DND-41 (cell line): ENCODE measurements at regions not wholly inside any gene's neighbourhood (a gene's known extent, or its start where the extent isn't known, plus 50 kb on each side); places are given as distances from the start of the nearest gene placed in this dataset.
"Not testable (repeated sequence)": the region's sequence is repeated elsewhere in the genome, so short reads cannot be mapped to it uniquely, and the experiment has no call there.

ENCODE experiments used
- ATAC-seq: fragments of 200-7000 bp; cut with Tn5 transposase; 3 replicates; pipeline ENCODE4 v1.9.1; 2021; ENCODE audit warnings: low read depth; ENCODE audit not compliant: insufficient read depth
- DNase-seq: peaks from one replicate; pipeline ENCODE4 v3.0.0-alpha.2; 2020
- H2AFZ ChIP-seq: 2 replicates; pipeline ENCODE4 v1.6.0; 2012; ENCODE audit warnings: low read depth, low read length
- H3K27ac ChIP-seq: 2 replicates; pipeline ENCODE4 v1.5.1; 2012; ENCODE audit warnings: low read length, inconsistent platforms
- H3K27me3 ChIP-seq: fragments of 200-600 bp; sonication (generic); 2 replicates; pipeline ENCODE4 v1.6.0; 2012; ENCODE audit warnings: low read length, mild to moderate bottlenecking, inconsistent platforms; ENCODE audit not compliant: insufficient read depth, poor library complexity
- H3K36me3 ChIP-seq: 2 replicates; pipeline ENCODE4 v1.5.1; 2012; ENCODE audit warnings: low read length, inconsistent platforms; ENCODE audit not compliant: insufficient read depth
- H3K4me1 ChIP-seq: 2 replicates; pipeline ENCODE4 v1.5.1; 2012; ENCODE audit warnings: mild to moderate bottlenecking, low read length; ENCODE audit not compliant: insufficient read depth
- H3K4me2 ChIP-seq: 2 replicates; pipeline ENCODE4 v1.6.0; 2012; ENCODE audit warnings: mild to moderate bottlenecking, moderate library complexity, low read length, inconsistent platforms; ENCODE audit not compliant: insufficient read depth
- H3K4me3 ChIP-seq, 2 experiments: fragments of 200-600 bp in 1 of 2; shearing (Covaris generic) in 1 of 2; 2 replicates each; pipeline ENCODE4 v1.5.1; 2012 to 2016; ENCODE audit warnings: inconsistent platforms in 2 of 2, low read length in 2 of 2, mild to moderate bottlenecking in 2 of 2, low read depth in 1 of 2, moderate library complexity in 1 of 2
- H3K79me2 ChIP-seq: 2 replicates; pipeline ENCODE4 v1.6.0; 2012; ENCODE audit warnings: low read length, inconsistent platforms; ENCODE audit not compliant: insufficient read depth
- H3K9ac ChIP-seq: 2 replicates; pipeline ENCODE4 v1.6.0; 2012; ENCODE audit warnings: low read depth, mild to moderate bottlenecking, inconsistent platforms, low read length, moderate library complexity
- H3K9me3 ChIP-seq: 2 replicates; pipeline ENCODE4 v1.5.1; 2012; ENCODE audit warnings: low read length, moderate library complexity, mild to moderate bottlenecking, inconsistent platforms; ENCODE audit not compliant: insufficient read depth, severe bottlenecking
- H4K20me1 ChIP-seq: 2 replicates; pipeline ENCODE4 v1.6.0; 2012; ENCODE audit warnings: low read length; ENCODE audit not compliant: insufficient read depth
- CTCF ChIP-seq: IDR thresholded peaks from 2 replicates; pipeline ENCODE4 v1.5.1; 2012; ENCODE audit warnings: borderline replicate concordance, low read length, moderate library complexity, mild to moderate bottlenecking; ENCODE audit not compliant: poor library complexity, severe bottlenecking; ENCODE audit errors: extremely low read depth
- EZH2 ChIP-seq: IDR thresholded peaks from 3 replicates; pipeline ENCODE4 v1.6.1; 2012; ENCODE audit warnings: borderline replicate concordance, low read depth, mild to moderate bottlenecking, moderate library complexity, low read length, inconsistent platforms; ENCODE audit not compliant: severe bottlenecking

GRCh38 chr1:157302199-157302497 is 164.0 kb upstream of the ETV3 start:
- H3K4me1 ChIP-seq, result no peaks in the 10 kb centered on the region
- peaks cover 24% of the 10 kb centered on the region for H3K27me3 ChIP-seq
- H3K4me2 ChIP-seq, result no peak overlapping the region
- DNase-seq (no peak), ATAC-seq (no peak)
- TF ChIP-seq CTCF (no peak), EZH2 (no peak)
- no peaks in the 10 kb centered on the region for H3K36me3 ChIP-seq
- no peak overlapping the region for H2AFZ ChIP-seq
- H3K27ac ChIP-seq, result no peak overlapping the region
- H3K79me2 ChIP-seq, result no peaks in the 10 kb centered on the region
- H4K20me1 ChIP-seq, result no peaks in the 10 kb centered on the region
- H3K9me3 ChIP-seq, result no peaks in the 10 kb centered on the region
- H3K9ac ChIP-seq, result no peak overlapping the region
- no peak overlapping the region for H3K4me3 ChIP-seq

GRCh38 chr1:157301477-157302198 is 163.4 kb upstream of the ETV3 start:
- no peak overlapping the region for H3K4me2 ChIP-seq
- H3K27me3 ChIP-seq, result peaks cover 21% of the 10 kb centered on the region
- no peaks in the 10 kb centered on the region for H3K79me2 ChIP-seq
- no peak overlapping the region for H3K27ac ChIP-seq
- no peak for TF ChIP-seq EZH2
- no peak for TF ChIP-seq CTCF
- H2AFZ ChIP-seq, result no peak overlapping the region
- H3K36me3 ChIP-seq, result no peaks in the 10 kb centered on the region
- no peaks in the 10 kb centered on the region for H3K4me1 ChIP-seq
- no peaks in the 10 kb centered on the region for H3K9me3 ChIP-seq
- no peak overlapping the region for H3K9ac ChIP-seq
- no peaks in the 10 kb centered on the region for H4K20me1 ChIP-seq
- no peak for DNase-seq
- no peak for ATAC-seq
- no peak overlapping the region for H3K4me3 ChIP-seq

- not testable (repeated sequence) for H4K20me1 ChIP-seq
Measured at GRCh38 chr1:157294387-157295145, 156.4 kb upstream of the ETV3 start.

GRCh38 chr1:157292809-157293564 is 154.8 kb upstream of the ETV3 start:
- H3K36me3 ChIP-seq, result no peaks in the 10 kb centered on the region
- no peak overlapping the region for H2AFZ ChIP-seq
- no peak overlapping the region for H3K4me3 ChIP-seq
- H3K79me2 ChIP-seq, result no peaks in the 10 kb centered on the region
- H3K9ac ChIP-seq, result no peak overlapping the region
- no peaks in the 10 kb centered on the region for H3K9me3 ChIP-seq
- H3K4me1 ChIP-seq, result no peaks in the 10 kb centered on the region
- TF ChIP-seq EZH2, result no peak
- no peak for TF ChIP-seq CTCF
- H3K4me2 ChIP-seq, result no peak overlapping the region
- no peak overlapping the region for H3K27ac ChIP-seq
- H4K20me1 ChIP-seq, result no peaks in the 10 kb centered on the region
- DNase-seq (no peak), ATAC-seq (no peak)
- peaks cover 4% of the 10 kb centered on the region for H3K27me3 ChIP-seq

More at GRCh38 chr1:157294387-157295145, 156.4 kb upstream of the ETV3 start:
- not testable (repeated sequence) for H3K79me2 ChIP-seq, H3K27me3 ChIP-seq, H3K9me3 ChIP-seq, H2AFZ ChIP-seq, H3K4me2 ChIP-seq, ATAC-seq, H3K9ac ChIP-seq, H3K36me3 ChIP-seq, H3K4me1 ChIP-seq, H3K4me3 ChIP-seq, H3K27ac ChIP-seq, DNase-seq
